Endothelial cell of umbilical vein (primary cell): ENCODE measurements at regions not wholly inside any gene's neighbourhood (a gene's known extent, or its start where the extent isn't known, plus 50 kb on each side); places are given as distances from the start of the nearest gene placed in this dataset.

Source experiments
- BruUV-seq: library from RNA; stranded (reverse); fragments of 400-500 nt; replicated peaks from 2 replicates; lab custom pipeline; 2021; lab: Mats Ljungman, UMichigan
- CTCF ChIA-PET: fragments of 300-600, 350-600 bp; sonication (Branson Sonifier 250); formaldehyde crosslinking; loops from one replicate; lab custom pipeline; 2021; ENCODE audit warnings: antibody characterized with exemption, inconsistent platforms; lab: Charles Lee
- POLR2A ChIA-PET: fragments of 300-600, 350-600 bp; sonication (Branson Sonifier 250); formaldehyde crosslinking; loops from one replicate; lab custom pipeline; 2021; ENCODE audit warnings: antibody characterized with exemption, inconsistent platforms; lab: Charles Lee
- DNase-seq: peaks from one replicate; pipeline ENCODE4 v3.0.0-alpha.2; 2011; ENCODE audit warnings: low read depth, low spot score
- FAIRE-seq: peaks from 2 replicates; lab custom pipeline; 2011; peaks lifted over from hg19 to GRCh38; lab: Jason Lieb, UNC
- H2AFZ ChIP-seq: 2 replicates; pipeline ENCODE4 v1.6.0; 2012; ENCODE audit warnings: low read depth, low read length, control low read depth, inconsistent platforms
- H3K27ac ChIP-seq: 2 replicates; pipeline ENCODE4 v1.5.1; 2011; ENCODE audit warnings: low read depth, mild to moderate bottlenecking, control low read depth, low read length, moderate library complexity; ENCODE audit not compliant: insufficient read depth
- H3K27me3 ChIP-seq, 2 experiments: 2 replicates each; pipeline versions ENCODE4 v1.6.0 to v1.6.1; 2011; ENCODE audit warnings: low read length in 2 of 2, mixed read lengths in 1 of 2; ENCODE audit not compliant: control insufficient read depth in 2 of 2, insufficient read depth in 2 of 2
- H3K36me3 ChIP-seq, 2 experiments: 2 replicates in 1 of 2; 3 replicates in 1 of 2; pipeline ENCODE4 v1.5.1; 2011; ENCODE audit warnings: low read length in 2 of 2, mild to moderate bottlenecking in 1 of 2, moderate library complexity in 1 of 2; ENCODE audit not compliant: control insufficient read depth in 2 of 2, insufficient read depth in 2 of 2; ENCODE audit errors: extremely low read depth in 1 of 2
- H3K4me1 ChIP-seq: 3 replicates; pipeline ENCODE4 v1.5.1; 2011; ENCODE audit warnings: mild to moderate bottlenecking, low read length; ENCODE audit not compliant: control insufficient read depth, insufficient read depth; ENCODE audit errors: extremely low read depth
- H3K4me2 ChIP-seq: 2 replicates; pipeline ENCODE4 v1.6.1; 2011; ENCODE audit warnings: low read length, control low read depth, mixed read lengths; ENCODE audit not compliant: insufficient read depth
- H3K4me3 ChIP-seq, 3 experiments: fragments of 200-600 bp in 1 of 3; sonication (generic), shearing (Covaris generic) in 1 of 3; replicated peaks in 1 of 3; 2 replicates each; pipeline ENCODE4 v1.5.1; 2011 to 2016; ENCODE audit warnings: control low read depth in 3 of 3, low read length in 3 of 3, mild to moderate bottlenecking in 2 of 3, inconsistent platforms in 1 of 3, low read depth in 1 of 3, moderate library complexity in 1 of 3; ENCODE audit not compliant: insufficient read depth in 1 of 3
- H3K79me2 ChIP-seq: 2 replicates; pipeline ENCODE4 v1.6.0; 2012; ENCODE audit warnings: low read length, inconsistent platforms; ENCODE audit not compliant: control insufficient read depth, insufficient read depth
- H3K9ac ChIP-seq: replicated peaks from 2 replicates; pipeline ENCODE3; 2011; ENCODE audit warnings: low read length, control low read depth; ENCODE audit not compliant: insufficient read depth; ENCODE audit errors: extremely low read depth
- H3K9me1 ChIP-seq: replicated peaks from 3 replicates; pipeline ENCODE4 v1.6.0; 2011; ENCODE audit warnings: mild to moderate bottlenecking, low read length; ENCODE audit not compliant: control insufficient read depth, insufficient read depth; ENCODE audit errors: extremely low read depth
- H3K9me3 ChIP-seq: replicated peaks from 2 replicates; pipeline ENCODE4 v1.5.1; 2012; ENCODE audit warnings: low read length, inconsistent platforms; ENCODE audit not compliant: control insufficient read depth, insufficient read depth
- H4K20me1 ChIP-seq: replicated peaks from 2 replicates; pipeline ENCODE3; 2011; ENCODE audit warnings: mild to moderate bottlenecking, low read length; ENCODE audit not compliant: control insufficient read depth, insufficient read depth; ENCODE audit errors: extremely low read depth
- GATA2 ChIP-seq: IDR thresholded peaks from 2 replicates; pipeline ENCODE4 v1.7.0; 2011; ENCODE audit warnings: low read depth, mild to moderate bottlenecking, moderate library complexity, mixed read lengths, low read length; ENCODE audit not compliant: insufficient read length, insufficient read depth
- JUN ChIP-seq: IDR thresholded peaks from 2 replicates; pipeline ENCODE4 v1.6.1; 2011; ENCODE audit warnings: borderline replicate concordance, low read depth; ENCODE audit not compliant: insufficient read length, insufficient read depth
- MAX ChIP-seq: IDR thresholded peaks from 2 replicates; pipeline ENCODE4 v1.6.1; 2011; ENCODE audit not compliant: insufficient read depth, insufficient read length
- MYC ChIP-seq: IDR thresholded peaks from one replicate; pipeline ENCODE4 v1.6.1; 2011; ENCODE audit warnings: mild to moderate bottlenecking, low read depth, low read length
- POLR2A ChIP-seq: IDR thresholded peaks from 2 replicates; pipeline ENCODE4 v1.6.1; 2012; ENCODE audit warnings: low read depth, mild to moderate bottlenecking, control low read depth, low read length
- dilution Hi-C: fragments of 300-500 bp; cut with MboI; formaldehyde crosslinking; loops from one replicate; pipeline ENCODE4 v1.15.0; 2019; ENCODE audit warnings: low sequenced_read_pairs; ENCODE audit not compliant: extremely low pct_ligation_motif_present
- intact Hi-C: fragments of 100-400 bp; cut with micrococcal nuclease; formaldehyde crosslinking; loops from one replicate; pipeline ENCODE4 v1.10.0; 2022

- intact Hi-C loops (no loop called here), dilution Hi-C loops (no loop called here)
- Histone ChIP-seq H4K20me1 (no peaks in the 10 kb centered on the region), H3K79me2 (no peaks in the 10 kb centered on the region), H3K4me2 (no peak overlapping the region), H3K4me1 (no peaks in the 10 kb centered on the region), H3K9me3 (no peaks in the 10 kb centered on the region), H3K36me3 (no peaks in the 10 kb centered on the region), H3K4me3 (no peak overlapping the region), H3K9ac (no peak overlapping the region), H2AFZ (no peak overlapping the region), H3K9me1 (no peaks in the 10 kb centered on the region), H3K27ac (no peak overlapping the region), H3K27me3 (no peaks in the 10 kb centered on the region)
- ChIA-PET POLR2A (no interaction called here), CTCF (interaction anchor here (0.8 to 2.7 kb wide), 2 partner anchors 10 to 12 kb away, joined by 3 to 6 read pairs; no protein-coding TSS in a partner anchor)
- BruUV-seq, result no TSS peak
- TF ChIP-seq JUN, result no peak
- no peak for TF ChIP-seq MAX
- TF ChIP-seq GATA2, result no peak
- no peak for FAIRE-seq
- DNase-seq, result no peak
These were observed 521.1 kb downstream of the PLOD2 start for GRCh38 chr3:145639875-145640274.

GRCh38 chr3:145648396-145648795, 512.6 kb downstream of the PLOD2 start:
- Histone ChIP-seq H4K20me1 (no peaks in the 10 kb centered on the region), H3K4me1 (no peaks in the 10 kb centered on the region), H3K4me2 (no peak overlapping the region), H3K9me1 (no peaks in the 10 kb centered on the region), H2AFZ (no peak overlapping the region), H3K36me3 (no peaks in the 10 kb centered on the region), H3K27me3 (no peaks in the 10 kb centered on the region), H3K4me3 (no peak overlapping the region), H3K9ac (no peak overlapping the region), H3K9me3 (no peaks in the 10 kb centered on the region), H3K27ac (no peak overlapping the region), H3K79me2 (no peaks in the 10 kb centered on the region)
- TF ChIP-seq POLR2A (no peak), MYC (no peak)
- intact Hi-C loops, result no loop called here
- FAIRE-seq, result no peak
- no TSS peak for BruUV-seq
- no peak for DNase-seq
- POLR2A ChIA-PET, result no interaction called here
- CTCF ChIA-PET, result interaction anchor here (1.1 to 1.3 kb wide), 3 partner anchors 14 to 34 kb away, joined by 3 to 4 read pairs (median 3); no protein-coding TSS in a partner anchor
- dilution Hi-C loops, result no loop called here
